HCT116 (cell line): ENCODE measurements at regions not wholly inside any gene's neighbourhood (a gene's known extent, or its start where the extent isn't known, plus 50 kb on each side); places are given as distances from the start of the nearest gene placed in this dataset.

Source experiments
- ATAC-seq: fragments of 200-7000 bp; cut with Tn5 transposase; 2 replicates; pipeline ENCODE4 v1.9.1; 2020; ENCODE audit warnings: mild to moderate bottlenecking, moderate library complexity
- BruUV-seq: library from RNA; stranded (reverse); fragments of 400-500 nt; replicated peaks from 2 replicates; lab custom pipeline; 2021; lab: Mats Ljungman, UMichigan
- CTCF ChIA-PET: fragments of 300-600 bp; sonication (Branson Sonifier 250); formaldehyde crosslinking; loops from one replicate; lab custom pipeline; 2021; ENCODE audit warnings: antibody characterized with exemption; lab: Charles Lee
- POLR2A ChIA-PET: fragments of 300-600, 350-600 bp; sonication (Branson Sonifier 250); formaldehyde crosslinking; loops from one replicate; lab custom pipeline; 2021; ENCODE audit warnings: antibody characterized with exemption; lab: Charles Lee
- RAD21 ChIA-PET, 2 experiments: fragments of 300-600 bp; sonication (Branson Sonifier 250); formaldehyde crosslinking; loops; one replicate each; lab custom pipeline; 2023; ENCODE audit warnings: low total read pairs in 2 of 2; ENCODE audit not compliant: uncharacterized antibody in 2 of 2, unreplicated experiment in 2 of 2, low non-redundant PET in 1 of 2; lab: Charles Lee
- DNase-seq: peaks from one replicate; pipeline ENCODE4 v3.0.0-alpha.2; 2010; ENCODE audit warnings: low read depth, low spot score
- H2AFZ ChIP-seq: fragments of 200-600 bp; shearing (Covaris generic), sonication (generic); 2 replicates; pipeline ENCODE4 v1.6.1; 2017; ENCODE audit warnings: low read depth, mixed run types, mixed read lengths, antibody characterized with exemption, low read length; ENCODE audit not compliant: poor library complexity, severe bottlenecking
- H3K27ac ChIP-seq: 2 replicates; pipeline ENCODE4 v1.5.1; 2012; ENCODE audit warnings: low read depth, low read length
- H3K27me3 ChIP-seq: fragments of 200-600 bp; sonication (generic); 2 replicates; pipeline ENCODE4 v1.6.1; 2016; ENCODE audit warnings: mixed run types, low read length, mixed read lengths; ENCODE audit not compliant: insufficient read depth
- H3K36me3 ChIP-seq, 2 experiments: fragments of 200-500 bp in 1 of 2; fragments of 200-600 bp in 1 of 2; sonication (Bioruptor generic) in 1 of 2; sonication (generic) in 1 of 2; 2 replicates each; pipeline versions ENCODE4 v1.5.1 to v1.6.1; 2014 to 2016; ENCODE audit warnings: low read length in 2 of 2, inconsistent platforms in 1 of 2, mixed read lengths in 1 of 2, mixed run types in 1 of 2; ENCODE audit not compliant: insufficient read depth in 2 of 2, control insufficient read depth in 1 of 2
- H3K4me1 ChIP-seq, 2 experiments: fragments of 200-600 bp in 1 of 2; sonication (generic) in 1 of 2; 2 replicates each; pipeline versions ENCODE4 v1.5.1 to v1.6.1; 2012 to 2017; ENCODE audit warnings: low read length in 2 of 2, inconsistent platforms in 1 of 2, mild to moderate bottlenecking in 1 of 2, mixed read lengths in 1 of 2, mixed run types in 1 of 2, moderate library complexity in 1 of 2; ENCODE audit not compliant: insufficient read depth in 2 of 2, control insufficient read depth in 1 of 2
- H3K4me2 ChIP-seq: fragments of 200-600 bp; sonication (generic); 2 replicates; pipeline ENCODE4 v1.6.1; 2017; ENCODE audit warnings: mixed run types, low read length, mixed read lengths
- H3K4me3 ChIP-seq, 2 experiments: fragments of 200-600 bp in 1 of 2; sonication (generic) in 1 of 2; replicated peaks in 1 of 2; 2 replicates each; pipeline ENCODE4 v1.5.1; 2011 to 2016; ENCODE audit warnings: low read length in 2 of 2, control low read depth in 1 of 2, low read depth in 1 of 2, mild to moderate bottlenecking in 1 of 2, mixed read lengths in 1 of 2, mixed run types in 1 of 2
- H3K79me2 ChIP-seq: fragments of 200-600 bp; sonication (generic); 2 replicates; pipeline ENCODE4 v1.6.1; 2017; ENCODE audit warnings: mild to moderate bottlenecking, mixed run types, low read length, moderate library complexity, mixed read lengths; ENCODE audit not compliant: insufficient read depth
- H3K9ac ChIP-seq: fragments of 200-600 bp; sonication (generic); 2 replicates; pipeline ENCODE4 v1.6.1; 2016; ENCODE audit warnings: low read length, mixed read lengths
- H3K9me2 ChIP-seq: fragments of 200-600 bp; sonication (generic), shearing (Covaris generic); 2 replicates; pipeline ENCODE4 v1.6.1; 2017; ENCODE audit warnings: mixed run types, mild to moderate bottlenecking, moderate library complexity; ENCODE audit not compliant: insufficient read depth
- H3K9me3 ChIP-seq, 2 experiments: fragments of 200-500 bp in 1 of 2; fragments of 200-600 bp in 1 of 2; sonication (Bioruptor generic) in 1 of 2; sonication (generic) in 1 of 2; 2 replicates each; pipeline ENCODE4 v1.6.1; 2014 to 2017; ENCODE audit warnings: low read length in 2 of 2, mixed read lengths in 2 of 2, inconsistent platforms in 1 of 2, low read depth in 1 of 2, mild to moderate bottlenecking in 1 of 2, mixed run types in 1 of 2, moderate library complexity in 1 of 2; ENCODE audit not compliant: control insufficient read depth in 1 of 2, insufficient read depth in 1 of 2
- H4K20me1 ChIP-seq: fragments of 200-600 bp; sonication (generic), shearing (Covaris generic); 2 replicates; pipeline ENCODE4 v1.6.1; 2017; ENCODE audit warnings: mixed run types, mild to moderate bottlenecking, moderate library complexity; ENCODE audit not compliant: insufficient read depth
- CEBPB ChIP-seq: IDR thresholded peaks from 2 replicates; pipeline ENCODE4 v1.6.1; 2012; ENCODE audit warnings: low read depth
- EGR1 ChIP-seq: IDR thresholded peaks from 2 replicates; pipeline ENCODE4 v1.6.1; 2012; ENCODE audit warnings: low read depth
- FOSL1 ChIP-seq: IDR thresholded peaks from 2 replicates; pipeline ENCODE4 v1.6.1; 2012; ENCODE audit warnings: low read depth
- MAX ChIP-seq: IDR thresholded peaks from 2 replicates; pipeline ENCODE4 v1.6.1; 2012
- POLR2A ChIP-seq: IDR thresholded peaks from 2 replicates; pipeline ENCODE4 v1.7.0; 2011; ENCODE audit warnings: borderline replicate concordance; ENCODE audit not compliant: insufficient read depth, insufficient read length; ENCODE audit errors: extremely low read depth
- POLR2AphosphoS5 ChIP-seq: IDR thresholded peaks from 2 replicates; pipeline ENCODE4 v1.6.1; 2011; ENCODE audit warnings: mild to moderate bottlenecking, low read depth, low read length, moderate library complexity
- REST ChIP-seq: IDR thresholded peaks from 2 replicates; pipeline ENCODE4 v1.6.1; 2012; ENCODE audit warnings: low read depth
- ZFX ChIP-seq: fragments of 450-650 bp; IDR thresholded peaks from 2 replicates; pipeline ENCODE4 v1.6.1; 2017
- ZNF274 ChIP-seq: fragments of 200-500 bp; sonication (Bioruptor generic); IDR thresholded peaks from 2 replicates; pipeline ENCODE4 v1.6.1; 2014; ENCODE audit warnings: mild to moderate bottlenecking, low read depth, low read length, inconsistent platforms
- intact Hi-C: fragments of 100-400 bp; cut with micrococcal nuclease; formaldehyde crosslinking; loops from 2 replicates; pipeline ENCODE4 v1.10.0; 2022
- TF ChIP-seq, protein P1 (sequence below): IDR thresholded peaks from 2 replicates; pipeline ENCODE4 v1.6.1; 2012

DNA sequence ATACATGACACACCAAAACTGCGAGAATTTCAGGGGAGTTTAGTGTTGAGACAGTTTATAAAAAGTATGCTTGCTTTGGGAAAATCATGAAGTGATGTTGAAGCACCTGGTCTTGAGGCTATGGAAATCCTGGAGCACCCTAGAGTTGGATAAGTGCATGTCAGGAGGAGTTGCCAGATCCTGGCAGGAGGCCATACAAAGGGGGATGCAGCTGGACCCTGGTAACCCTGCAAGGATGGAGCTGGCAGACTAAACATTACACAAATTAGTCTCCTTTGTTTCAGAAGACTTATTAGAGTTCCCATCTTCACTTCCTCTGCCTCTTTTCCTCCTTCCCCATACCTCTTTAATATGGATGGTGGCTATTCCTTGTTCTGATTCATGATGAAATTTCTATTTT lies 907.0 kb downstream of the BCL11B start (continued):
- no peak for TF ChIP-seq ZNF274

GRCh38 chr14:98366429-98366828 lies 905.6 kb downstream of the BCL11B start:
- Histone ChIP-seq H3K9me3 (peaks cover 0 to 7% of the 10 kb centered on the region in 2 experiments; a peak in 2 of 4 replicates), H3K36me3 (no peaks in the 10 kb centered on the region), H2AFZ (no peak overlapping the region), H3K4me1 (no peaks in the 10 kb centered on the region), H4K20me1 (no peaks in the 10 kb centered on the region), H3K27ac (no peak overlapping the region), H3K79me2 (no peaks in the 10 kb centered on the region), H3K4me2 (no peak overlapping the region), H3K27me3 (no peaks in the 10 kb centered on the region), H3K9me2 (no peaks in the 10 kb centered on the region), H3K4me3 (no peak overlapping the region), H3K9ac (no peak overlapping the region)
- DNase-seq: no peak
- RAD21 ChIA-PET: no interaction called here
- TF ChIP-seq FOSL1 (no peak), POLR2AphosphoS5 (no peak), REST (no peak), ZFX (no peak), CEBPB (no peak), MAX (no peak), POLR2A (no peak), EGR1 (no peak)
- TF ChIP-seq, protein P1, sequence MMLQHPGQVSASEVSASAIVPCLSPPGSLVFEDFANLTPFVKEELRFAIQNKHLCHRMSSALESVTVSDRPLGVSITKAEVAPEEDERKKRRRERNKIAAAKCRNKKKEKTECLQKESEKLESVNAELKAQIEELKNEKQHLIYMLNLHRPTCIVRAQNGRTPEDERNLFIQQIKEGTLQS: no peak
- POLR2A ChIA-PET: no interaction called here
- no TSS peak for BruUV-seq
- ATAC-seq: no peak
- CTCF ChIA-PET: no interaction called here
- intact Hi-C loops: no loop called here
